WTC11 (cell line): ENCODE measurements at regions not wholly inside any gene's neighbourhood (a gene's known extent, or its start where the extent isn't known, plus 50 kb on each side); places are given as distances from the start of the nearest gene placed in this dataset.

ENCODE experiments used
- ATAC-seq: fragments of 200-7000 bp; cut with Tn5 transposase; 2 replicates; pipeline ENCODE4 v1.10.0; 2021; ENCODE audit warnings: mild to moderate bottlenecking, moderate library complexity
- CTCF ChIA-PET: fragments of 300-600 bp; sonication (Branson Sonifier 250); formaldehyde crosslinking; loops from one replicate; lab custom pipeline; 2021; ENCODE audit warnings: antibody characterized with exemption; lab: Charles Lee
- POLR2A ChIA-PET: fragments of 350-600 bp; sonication (Branson Sonifier 250); formaldehyde crosslinking; loops from one replicate; lab custom pipeline; 2021; ENCODE audit warnings: antibody characterized with exemption; lab: Charles Lee
- DNase-seq: peaks from one replicate; pipeline ENCODE4 v3.0.0; 2021; ENCODE audit warnings: low spot score
- H3K27ac Mint-ChIP-seq: 2 replicates; pipeline ENCODE4 v1.8.0; 2021; ENCODE audit warnings: mixed read lengths
- H3K27me3 Mint-ChIP-seq: 2 replicates; pipeline ENCODE4 v1.8.0; 2021; ENCODE audit warnings: low read depth, mild to moderate bottlenecking, moderate library complexity, mixed read lengths
- H3K36me3 Mint-ChIP-seq: 2 replicates; pipeline ENCODE4 v1.8.0; 2021; ENCODE audit warnings: mixed read lengths
- H3K4me1 Mint-ChIP-seq: 2 replicates; pipeline ENCODE4 v1.8.0; 2022; ENCODE audit warnings: mixed read lengths
- H3K4me3 Mint-ChIP-seq: 2 replicates; pipeline ENCODE4 v1.8.0; 2021; ENCODE audit warnings: mild to moderate bottlenecking, moderate library complexity, mixed read lengths
- H3K9me3 Mint-ChIP-seq: 2 replicates; pipeline ENCODE4 v1.8.0; 2021; ENCODE audit warnings: mixed read lengths
- EMX1 ChIP-seq: fragments of 250-450 bp; sonication (Bioruptor Pico); IDR thresholded peaks from 2 replicates; pipeline ENCODE4 v1.8.0; 2021; ENCODE audit warnings: mild to moderate bottlenecking
- ERG ChIP-seq: fragments of 250-450 bp; sonication (Bioruptor Pico); IDR thresholded peaks from 2 replicates; pipeline ENCODE4 v1.8.0; 2021; ENCODE audit warnings: mild to moderate bottlenecking
- HMGA2 ChIP-seq: fragments of 250-450 bp; sonication (Bioruptor Pico); IDR thresholded peaks from 2 replicates; pipeline ENCODE4 v1.4.0; 2021; ENCODE audit warnings: mild to moderate bottlenecking, moderate library complexity
- IRF1 ChIP-seq: sonication (generic); formaldehyde crosslinking; IDR thresholded peaks from 2 replicates; pipeline ENCODE4 v1.8.0; 2023; ENCODE audit warnings: missing genetic modification reagents
- JAZF1 ChIP-seq: fragments of 250-450 bp; sonication (Bioruptor Pico); IDR thresholded peaks from 2 replicates; pipeline ENCODE4 v1.9.0; 2021; ENCODE audit warnings: moderate library complexity, mild to moderate bottlenecking, inconsistent platforms
- JUN ChIP-seq: sonication (generic); formaldehyde crosslinking; IDR thresholded peaks from 2 replicates; pipeline ENCODE4 v1.8.0; 2023; ENCODE audit warnings: mild to moderate bottlenecking, missing genetic modification reagents
- NFE2L1 ChIP-seq: sonication (generic); formaldehyde crosslinking; IDR thresholded peaks from 2 replicates; pipeline ENCODE4 v1.8.1; 2023; ENCODE audit warnings: missing genetic modification reagents
- OVOL2 ChIP-seq: fragments of 250-450 bp; sonication (Bioruptor Pico); IDR thresholded peaks from 2 replicates; pipeline ENCODE4 v1.9.0; 2021; ENCODE audit warnings: mild to moderate bottlenecking, borderline replicate concordance
- RELA ChIP-seq: sonication (generic); formaldehyde crosslinking; IDR thresholded peaks from 2 replicates; pipeline ENCODE4 v1.8.1; 2022; ENCODE audit warnings: missing genetic modification reagents, mild to moderate bottlenecking, borderline replicate concordance
- RORB ChIP-seq: fragments of 250-450 bp; sonication (Bioruptor Pico); IDR thresholded peaks from 2 replicates; pipeline ENCODE4 v1.9.0; 2021; ENCODE audit warnings: mild to moderate bottlenecking
- SMAD3 ChIP-seq: sonication (generic); formaldehyde crosslinking; IDR thresholded peaks from 2 replicates; pipeline ENCODE4 v1.8.0; 2022; ENCODE audit warnings: missing genetic modification reagents, mild to moderate bottlenecking, borderline replicate concordance
- SP1 ChIP-seq: sonication (generic); formaldehyde crosslinking; conservative IDR thresholded peaks from 2 replicates; pipeline ENCODE4 v1.8.1; 2022; ENCODE audit warnings: missing genetic modification reagents
- TCF7 ChIP-seq: sonication (generic); formaldehyde crosslinking; IDR thresholded peaks from 2 replicates; pipeline ENCODE4 v1.8.0; 2022; ENCODE audit warnings: mild to moderate bottlenecking, low read depth, missing genetic modification reagents, moderate library complexity
- ZNF138 ChIP-seq: sonication (generic); formaldehyde crosslinking; conservative IDR thresholded peaks from 2 replicates; pipeline ENCODE4 v1.8.1; 2022; ENCODE audit warnings: mild to moderate bottlenecking, moderate library complexity, missing genetic modification reagents
- ZNF263 ChIP-seq: sonication (generic); formaldehyde crosslinking; IDR thresholded peaks from 2 replicates; pipeline ENCODE4 v1.8.1; 2022; ENCODE audit warnings: low read depth, mild to moderate bottlenecking, moderate library complexity, missing genetic modification reagents
- ZNF416 ChIP-seq: fragments of 250-450 bp; sonication (Bioruptor Pico); IDR thresholded peaks from 2 replicates; pipeline ENCODE4 v1.9.0; 2021; ENCODE audit warnings: mild to moderate bottlenecking, inconsistent platforms
- ZSCAN18 ChIP-seq: fragments of 250-450 bp; sonication (Bioruptor Pico); IDR thresholded peaks from 2 replicates; pipeline ENCODE4 v2.1.2; 2022; ENCODE audit warnings: mild to moderate bottlenecking, moderate library complexity
- TF ChIP-seq, protein P1 (sequence below): sonication (generic); formaldehyde crosslinking; IDR thresholded peaks from 2 replicates; pipeline ENCODE4 v1.8.1; 2022; ENCODE audit warnings: missing genetic modification reagents, borderline replicate concordance
- TF ChIP-seq, protein P2 (sequence below): fragments of 200-600 bp; IDR thresholded peaks from 2 replicates; pipeline ENCODE4 v1.8.0; 2022; ENCODE audit warnings: antibody characterized with exemption
- TF ChIP-seq, protein P3 (sequence below): fragments of 250-450 bp; sonication (Bioruptor Pico); IDR thresholded peaks from 2 replicates; pipeline ENCODE4 v1.9.0; 2021; ENCODE audit warnings: moderate library complexity, mild to moderate bottlenecking, inconsistent platforms, borderline replicate concordance
- TF ChIP-seq, protein P4 (sequence below): sonication (generic); formaldehyde crosslinking; IDR thresholded peaks from 2 replicates; pipeline ENCODE4 v1.8.1; 2023; ENCODE audit warnings: mild to moderate bottlenecking, missing genetic modification reagents

- CTCF ChIA-PET = no interaction called here
- no peak for TF ChIP-seq EMX1
- no peak for TF ChIP-seq SMAD3 (CRISPR knock-in tag)
- TF ChIP-seq, protein P1, sequence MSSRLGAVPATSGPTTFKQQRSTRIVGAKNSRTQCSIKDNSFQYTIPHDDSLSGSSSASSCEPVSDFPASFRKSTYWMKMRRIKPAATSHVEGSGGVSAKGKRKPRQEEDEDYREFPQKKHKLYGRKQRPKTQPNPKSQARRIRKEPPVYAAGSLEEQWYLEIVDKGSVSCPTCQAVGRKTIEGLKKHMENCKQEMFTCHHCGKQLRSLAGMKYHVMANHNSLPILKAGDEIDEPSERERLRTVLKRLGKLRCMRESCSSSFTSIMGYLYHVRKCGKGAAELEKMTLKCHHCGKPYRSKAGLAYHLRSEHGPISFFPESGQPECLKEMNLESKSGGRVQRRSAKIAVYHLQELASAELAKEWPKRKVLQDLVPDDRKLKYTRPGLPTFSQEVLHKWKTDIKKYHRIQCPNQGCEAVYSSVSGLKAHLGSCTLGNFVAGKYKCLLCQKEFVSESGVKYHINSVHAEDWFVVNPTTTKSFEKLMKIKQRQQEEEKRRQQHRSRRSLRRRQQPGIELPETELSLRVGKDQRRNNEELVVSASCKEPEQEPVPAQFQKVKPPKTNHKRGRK (CRISPR knock-in tag) = no peak
- no peak for TF ChIP-seq NFE2L1 (CRISPR knock-in tag)
- no peak for TF ChIP-seq JAZF1
- TF ChIP-seq ERG (CRISPR knock-in tag) = no peak
- no peak for TF ChIP-seq SP1
- TF ChIP-seq TCF7 (CRISPR knock-in tag) = no peak
- TF ChIP-seq, protein P2, sequence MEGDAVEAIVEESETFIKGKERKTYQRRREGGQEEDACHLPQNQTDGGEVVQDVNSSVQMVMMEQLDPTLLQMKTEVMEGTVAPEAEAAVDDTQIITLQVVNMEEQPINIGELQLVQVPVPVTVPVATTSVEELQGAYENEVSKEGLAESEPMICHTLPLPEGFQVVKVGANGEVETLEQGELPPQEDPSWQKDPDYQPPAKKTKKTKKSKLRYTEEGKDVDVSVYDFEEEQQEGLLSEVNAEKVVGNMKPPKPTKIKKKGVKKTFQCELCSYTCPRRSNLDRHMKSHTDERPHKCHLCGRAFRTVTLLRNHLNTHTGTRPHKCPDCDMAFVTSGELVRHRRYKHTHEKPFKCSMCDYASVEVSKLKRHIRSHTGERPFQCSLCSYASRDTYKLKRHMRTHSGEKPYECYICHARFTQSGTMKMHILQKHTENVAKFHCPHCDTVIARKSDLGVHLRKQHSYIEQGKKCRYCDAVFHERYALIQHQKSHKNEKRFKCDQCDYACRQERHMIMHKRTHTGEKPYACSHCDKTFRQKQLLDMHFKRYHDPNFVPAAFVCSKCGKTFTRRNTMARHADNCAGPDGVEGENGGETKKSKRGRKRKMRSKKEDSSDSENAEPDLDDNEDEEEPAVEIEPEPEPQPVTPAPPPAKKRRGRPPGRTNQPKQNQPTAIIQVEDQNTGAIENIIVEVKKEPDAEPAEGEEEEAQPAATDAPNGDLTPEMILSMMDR = no peak
- no peak for TF ChIP-seq OVOL2 (CRISPR knock-in tag)
- no peak for TF ChIP-seq ZSCAN18 (CRISPR knock-in tag)
- TF ChIP-seq IRF1 (CRISPR knock-in tag) = no peak
- H3K4me3 Mint-ChIP-seq = no peak overlapping the region
Measured at GRCh38 chr2:147679191-147679954, 165.5 kb upstream of the ACVR2A start.

GRCh38 chr2:147665105-147665504, 179.7 kb upstream of the ACVR2A start:
- Mint-ChIP-seq H3K4me1 (0 out of 2 replicates have a peak, but pooled peaks cover 3% of the 10 kb centered on the region), H3K27ac (no peak overlapping the region), H3K4me3 (no peak overlapping the region), H3K27me3 (peaks cover 3% of the 10 kb centered on the region; the same call in 1 of the 2 replicates), H3K9me3 (no peaks in the 10 kb centered on the region), H3K36me3 (no peaks in the 10 kb centered on the region)
- CTCF ChIA-PET = no interaction called here
- no peak for ATAC-seq
- POLR2A ChIA-PET = no interaction called here
- no peak for DNase-seq
- TF ChIP-seq, protein P3, sequence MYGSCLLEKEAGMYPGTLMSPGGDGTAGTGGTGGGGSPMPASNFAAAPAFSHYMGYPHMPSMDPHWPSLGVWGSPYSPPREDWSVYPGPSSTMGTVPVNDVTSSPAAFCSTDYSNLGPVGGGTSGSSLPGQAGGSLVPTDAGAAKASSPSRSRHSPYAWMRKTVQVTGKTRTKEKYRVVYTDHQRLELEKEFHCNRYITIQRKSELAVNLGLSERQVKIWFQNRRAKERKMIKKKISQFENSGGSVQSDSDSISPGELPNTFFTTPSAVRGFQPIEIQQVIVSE (CRISPR knock-in tag) = no peak
- TF ChIP-seq HMGA2 (CRISPR knock-in tag) (no peak), SP1 (no peak), RORB (CRISPR knock-in tag) (no peak), RELA (no peak), ZNF416 (CRISPR knock-in tag) (no peak), ZNF138 (CRISPR knock-in tag) (no peak), ZNF263 (CRISPR knock-in tag) (no peak), NFE2L1 (CRISPR knock-in tag) (no peak), JUN (no peak)
- TF ChIP-seq, protein P4, sequence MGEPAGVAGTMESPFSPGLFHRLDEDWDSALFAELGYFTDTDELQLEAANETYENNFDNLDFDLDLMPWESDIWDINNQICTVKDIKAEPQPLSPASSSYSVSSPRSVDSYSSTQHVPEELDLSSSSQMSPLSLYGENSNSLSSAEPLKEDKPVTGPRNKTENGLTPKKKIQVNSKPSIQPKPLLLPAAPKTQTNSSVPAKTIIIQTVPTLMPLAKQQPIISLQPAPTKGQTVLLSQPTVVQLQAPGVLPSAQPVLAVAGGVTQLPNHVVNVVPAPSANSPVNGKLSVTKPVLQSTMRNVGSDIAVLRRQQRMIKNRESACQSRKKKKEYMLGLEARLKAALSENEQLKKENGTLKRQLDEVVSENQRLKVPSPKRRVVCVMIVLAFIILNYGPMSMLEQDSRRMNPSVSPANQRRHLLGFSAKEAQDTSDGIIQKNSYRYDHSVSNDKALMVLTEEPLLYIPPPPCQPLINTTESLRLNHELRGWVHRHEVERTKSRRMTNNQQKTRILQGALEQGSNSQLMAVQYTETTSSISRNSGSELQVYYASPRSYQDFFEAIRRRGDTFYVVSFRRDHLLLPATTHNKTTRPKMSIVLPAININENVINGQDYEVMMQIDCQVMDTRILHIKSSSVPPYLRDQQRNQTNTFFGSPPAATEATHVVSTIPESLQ (CRISPR knock-in tag) = no peak
- TF ChIP-seq, protein P1 (CRISPR knock-in tag) = no peak

More at GRCh38 chr2:147679191-147679954, 165.5 kb upstream of the ACVR2A start:
- H3K4me1 Mint-ChIP-seq = peaks cover 19% of the 10 kb centered on the region
- POLR2A ChIA-PET = no interaction called here
- H3K27me3 Mint-ChIP-seq = no peaks in the 10 kb centered on the region
- no peaks in the 10 kb centered on the region for H3K36me3 Mint-ChIP-seq
- no peaks in the 10 kb centered on the region for H3K9me3 Mint-ChIP-seq
- no peak for DNase-seq
- no peak overlapping the region for H3K27ac Mint-ChIP-seq
- ATAC-seq = no peak
